ENCODE measurements at regions not wholly inside any gene's neighbourhood (a gene's known extent, or its start where the extent isn't known, plus 50 kb on each side); places are given as distances from the start of the nearest gene placed in this dataset.

GRCh38 chr16:26666486-26666885 lies 400.2 kb upstream of the C16orf82 start:
- TF ChIP-seq CTCF (IDR thresholded peaks at IDR 0.05; ENCODE audit: low read depth, low read length, poor library complexity, severe bottlenecking) (no peak), EZH2phosphoT487 (IDR thresholded peaks at IDR 0.05; ENCODE audit: borderline replicate concordance, low read length) (no peak)
